ENCODE measurements at regions not wholly inside any gene's neighbourhood (a gene's known extent, or its start where the extent isn't known, plus 50 kb on each side); places are given as distances from the start of the nearest gene placed in this dataset.
"Not testable (repeated sequence)": the region's sequence is repeated elsewhere in the genome, so short reads cannot be mapped to it uniquely, and the experiment has no call there.

DNA sequence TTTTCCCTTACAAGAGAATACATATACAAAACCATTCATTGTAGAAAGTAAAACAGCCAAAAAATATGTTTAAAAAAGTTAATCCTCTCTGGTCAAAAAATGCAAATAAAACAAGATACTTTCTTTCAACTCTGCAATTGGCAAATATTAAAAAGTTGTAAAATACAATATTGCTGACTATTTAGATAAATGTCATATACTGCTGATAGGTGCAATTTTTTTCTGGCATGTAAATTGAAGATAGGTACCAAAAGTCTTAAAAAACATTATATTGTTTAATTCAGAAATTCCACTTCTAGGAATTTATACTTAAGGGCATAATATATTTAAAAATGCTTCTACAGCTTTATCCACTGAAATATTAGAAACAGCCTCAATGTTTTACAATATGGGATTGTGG lies 66.4 kb upstream of the TLL1 start:
- no peak for DNase-seq (ENCODE audit: low spot score in 2 of 2, unreplicated experiment in 2 of 2)
- H3K27me3 Mint-ChIP-seq (ENCODE audit: low read depth), result peaks cover 2% of the 10 kb centered on the region
- no peaks in the 10 kb centered on the region for H3K36me3 Mint-ChIP-seq
- H3K4me3 Mint-ChIP-seq, result no peak overlapping the region
- no peak overlapping the region for H3K27ac Mint-ChIP-seq
- H3K9me3 Mint-ChIP-seq, result no peaks in the 10 kb centered on the region
- TF ChIP-seq, protein P1, sequence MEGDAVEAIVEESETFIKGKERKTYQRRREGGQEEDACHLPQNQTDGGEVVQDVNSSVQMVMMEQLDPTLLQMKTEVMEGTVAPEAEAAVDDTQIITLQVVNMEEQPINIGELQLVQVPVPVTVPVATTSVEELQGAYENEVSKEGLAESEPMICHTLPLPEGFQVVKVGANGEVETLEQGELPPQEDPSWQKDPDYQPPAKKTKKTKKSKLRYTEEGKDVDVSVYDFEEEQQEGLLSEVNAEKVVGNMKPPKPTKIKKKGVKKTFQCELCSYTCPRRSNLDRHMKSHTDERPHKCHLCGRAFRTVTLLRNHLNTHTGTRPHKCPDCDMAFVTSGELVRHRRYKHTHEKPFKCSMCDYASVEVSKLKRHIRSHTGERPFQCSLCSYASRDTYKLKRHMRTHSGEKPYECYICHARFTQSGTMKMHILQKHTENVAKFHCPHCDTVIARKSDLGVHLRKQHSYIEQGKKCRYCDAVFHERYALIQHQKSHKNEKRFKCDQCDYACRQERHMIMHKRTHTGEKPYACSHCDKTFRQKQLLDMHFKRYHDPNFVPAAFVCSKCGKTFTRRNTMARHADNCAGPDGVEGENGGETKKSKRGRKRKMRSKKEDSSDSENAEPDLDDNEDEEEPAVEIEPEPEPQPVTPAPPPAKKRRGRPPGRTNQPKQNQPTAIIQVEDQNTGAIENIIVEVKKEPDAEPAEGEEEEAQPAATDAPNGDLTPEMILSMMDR (IDR thresholded peaks at IDR 0.05; ENCODE audit: unreplicated experiment), result no peak
- H3K4me1 Mint-ChIP-seq, result peaks cover 8% of the 10 kb centered on the region

DNA sequence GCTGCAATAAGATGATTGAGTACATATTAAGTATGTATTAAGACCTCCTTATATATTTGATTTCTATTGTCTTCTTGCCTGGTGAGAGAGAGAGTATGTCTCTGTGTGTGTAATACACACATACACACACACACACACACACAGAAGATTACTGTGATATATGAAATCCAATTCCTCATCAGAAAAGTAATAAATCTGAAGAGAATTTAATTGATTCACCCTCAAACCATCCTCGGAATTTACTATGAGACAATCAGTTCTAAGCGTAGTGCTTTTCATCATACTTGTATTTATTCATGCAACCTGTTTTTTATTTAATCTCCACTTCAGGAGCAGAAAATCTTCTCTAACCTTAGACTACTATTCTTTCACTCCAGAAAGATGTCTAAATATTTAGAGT lies 62.3 kb upstream of the TLL1 start:
- H3K9me3 Mint-ChIP-seq, result no peaks in the 10 kb centered on the region
- H3K4me3 Mint-ChIP-seq, result no peak overlapping the region
- H3K36me3 Mint-ChIP-seq, result no peaks in the 10 kb centered on the region
- DNase-seq (ENCODE audit: low spot score in 2 of 2, unreplicated experiment in 2 of 2), result no peak
- H3K4me1 Mint-ChIP-seq, result peaks cover 8% of the 10 kb centered on the region
- no peaks in the 10 kb centered on the region for H3K27me3 Mint-ChIP-seq (ENCODE audit: low read depth)
- TF ChIP-seq, protein P1 (IDR thresholded peaks at IDR 0.05; ENCODE audit: unreplicated experiment), result no peak
- no peak overlapping the region for H3K27ac Mint-ChIP-seq

DNA sequence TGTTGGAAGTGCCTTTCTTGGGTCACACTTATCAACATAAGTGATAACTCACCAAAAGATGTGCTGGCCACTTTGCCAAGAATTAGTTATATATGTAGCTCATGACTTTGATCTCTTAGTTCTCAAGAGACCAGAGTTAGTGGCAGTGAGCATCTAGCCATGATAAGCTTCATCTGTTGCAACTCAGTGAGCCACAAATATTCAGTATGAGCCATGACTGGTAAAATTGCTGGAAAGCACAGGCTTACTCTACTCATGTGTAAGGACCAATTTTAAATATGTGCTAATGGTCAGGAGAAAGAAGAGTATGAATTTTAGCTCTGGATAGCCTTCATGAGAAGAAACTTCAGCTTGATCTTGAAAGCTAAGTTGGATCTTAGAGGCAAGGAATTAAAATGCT lies 59.4 kb upstream of the TLL1 start:
- Mint-ChIP-seq H3K27me3 (ENCODE audit: low read depth) (no peaks in the 10 kb centered on the region), H3K4me1 (peaks cover 8% of the 10 kb centered on the region), H3K9me3 (peaks cover 9% of the 10 kb centered on the region), H3K36me3 (no peaks in the 10 kb centered on the region), H3K4me3 (no peak overlapping the region), H3K27ac (no peak overlapping the region)
- no peak for DNase-seq (ENCODE audit: low spot score in 2 of 2, unreplicated experiment in 2 of 2)
- TF ChIP-seq, protein P1 (IDR thresholded peaks at IDR 0.05; ENCODE audit: unreplicated experiment), result no peak

DNA sequence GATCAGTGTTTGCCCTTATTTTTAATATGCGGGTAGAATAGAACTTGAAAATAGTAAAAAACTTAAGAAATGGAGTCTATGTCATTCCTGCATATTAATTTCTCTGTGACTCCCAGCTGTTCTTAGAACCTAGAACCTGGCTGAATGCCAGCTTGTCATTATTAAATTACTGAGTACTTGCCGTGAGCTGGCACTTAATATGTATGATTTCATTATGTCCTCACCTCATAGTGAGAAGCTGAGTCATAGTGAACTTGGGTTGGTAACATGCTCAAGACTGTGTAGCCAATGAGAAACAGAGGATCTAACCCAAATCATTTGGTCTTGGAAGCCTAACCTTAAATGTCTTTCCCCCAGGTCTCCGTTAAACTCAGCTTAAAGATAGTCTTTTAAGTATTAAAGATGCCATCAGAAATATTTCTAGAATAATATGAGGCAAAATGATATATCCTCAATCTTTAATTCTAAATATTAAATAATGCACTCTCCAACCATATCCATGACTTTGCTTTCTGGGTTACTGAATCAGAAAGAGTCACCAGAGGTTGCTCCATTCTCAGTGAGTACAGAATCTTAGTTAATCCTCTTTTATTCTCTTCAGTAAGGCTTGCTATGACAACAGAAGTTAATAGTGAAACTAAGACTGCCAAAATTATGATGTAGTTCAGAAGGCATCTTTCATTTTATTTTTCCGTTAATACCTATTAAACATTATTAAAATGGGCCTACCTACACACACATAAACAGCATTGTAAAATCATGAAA lies 58.6 kb upstream of the TLL1 start:
- TF ChIP-seq, protein P1 (IDR thresholded peaks at IDR 0.05; ENCODE audit: unreplicated experiment), result no peak
- H3K27ac Mint-ChIP-seq, result no peak overlapping the region
- no peak for DNase-seq (ENCODE audit: low spot score in 2 of 2, unreplicated experiment in 2 of 2)

DNA sequence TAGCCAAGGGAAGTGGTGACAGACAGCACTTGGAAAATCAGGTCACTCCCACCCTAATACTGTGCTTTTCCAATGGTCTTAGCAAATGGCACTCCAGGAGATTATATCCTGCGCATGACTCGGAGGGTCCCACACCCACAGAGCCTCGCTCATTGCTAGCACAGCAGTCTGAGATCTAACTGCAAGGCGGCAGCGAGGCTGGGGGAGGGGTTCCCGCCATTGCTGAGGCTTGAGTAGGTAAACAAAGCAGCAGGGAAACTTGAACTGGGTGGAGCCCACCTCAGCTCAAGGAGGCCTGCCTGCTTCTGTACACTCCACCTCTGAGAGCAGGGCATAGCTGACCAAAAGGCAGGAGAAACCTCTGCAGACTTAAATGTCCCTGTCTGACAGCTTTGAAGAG lies 53.9 kb upstream of the TLL1 start:
- DNase-seq (ENCODE audit: low spot score in 2 of 2, unreplicated experiment in 2 of 2); H3K36me3 Mint-ChIP-seq; H3K4me1 Mint-ChIP-seq; H3K27ac Mint-ChIP-seq; H3K27me3 Mint-ChIP-seq (ENCODE audit: low read depth); H3K4me3 Mint-ChIP-seq: not testable (repeated sequence)
- peaks cover 24% of the 10 kb centered on the region for H3K9me3 Mint-ChIP-seq

More for the DNA sequence above, 58.6 kb upstream of the TLL1 start:
- Mint-ChIP-seq H3K4me1 (peaks cover 8% of the 10 kb centered on the region), H3K4me3 (no peak overlapping the region), H3K27me3 (ENCODE audit: low read depth) (no peaks in the 10 kb centered on the region), H3K36me3 (no peaks in the 10 kb centered on the region), H3K9me3 (peaks cover 9% of the 10 kb centered on the region)
